ENCODE measurements at regions not wholly inside any gene's neighbourhood (a gene's known extent, or its start where the extent isn't known, plus 50 kb on each side); places are given as distances from the start of the nearest gene placed in this dataset.

DNA sequence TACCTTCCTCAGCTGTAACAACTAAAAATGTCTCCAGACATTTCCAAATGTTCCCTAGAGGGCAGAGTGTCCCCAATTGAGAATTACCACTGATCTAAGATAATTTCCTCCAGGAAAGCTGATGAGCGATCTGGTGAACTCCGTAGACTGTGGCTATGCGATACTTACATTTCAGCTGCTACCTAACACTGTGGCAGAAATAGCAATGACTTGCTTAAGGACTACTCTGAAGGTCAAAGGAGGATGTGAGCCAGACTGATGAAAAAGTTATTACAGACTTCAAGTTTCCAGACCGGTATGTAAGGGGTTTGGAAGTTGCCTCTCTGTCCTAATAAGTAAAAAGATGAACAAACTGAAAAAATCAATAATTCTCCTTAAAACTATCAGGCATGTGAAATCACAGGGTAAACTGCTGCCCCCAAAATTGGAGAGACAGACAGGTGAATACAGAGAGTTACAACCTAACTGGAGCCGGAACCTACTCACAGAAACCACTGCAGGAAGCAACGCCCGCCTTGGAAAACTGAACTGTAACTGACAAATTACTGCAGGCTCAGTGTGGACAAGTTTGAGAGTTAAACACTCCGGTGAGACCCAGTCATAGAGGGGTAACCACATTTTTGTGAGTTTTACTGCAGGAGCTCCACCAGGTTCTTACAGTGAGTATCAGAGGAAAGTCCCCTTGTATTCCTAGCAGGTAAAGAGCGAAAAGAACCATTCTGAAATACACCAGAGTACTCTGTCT lies 60.0 kb upstream of the PARP11 start:
- H3K4me3 ChIP-seq = no peak overlapping the region
- no peak for TF ChIP-seq POLR2A (IDR thresholded peaks at IDR 0.05)
- TF ChIP-seq, protein P1, sequence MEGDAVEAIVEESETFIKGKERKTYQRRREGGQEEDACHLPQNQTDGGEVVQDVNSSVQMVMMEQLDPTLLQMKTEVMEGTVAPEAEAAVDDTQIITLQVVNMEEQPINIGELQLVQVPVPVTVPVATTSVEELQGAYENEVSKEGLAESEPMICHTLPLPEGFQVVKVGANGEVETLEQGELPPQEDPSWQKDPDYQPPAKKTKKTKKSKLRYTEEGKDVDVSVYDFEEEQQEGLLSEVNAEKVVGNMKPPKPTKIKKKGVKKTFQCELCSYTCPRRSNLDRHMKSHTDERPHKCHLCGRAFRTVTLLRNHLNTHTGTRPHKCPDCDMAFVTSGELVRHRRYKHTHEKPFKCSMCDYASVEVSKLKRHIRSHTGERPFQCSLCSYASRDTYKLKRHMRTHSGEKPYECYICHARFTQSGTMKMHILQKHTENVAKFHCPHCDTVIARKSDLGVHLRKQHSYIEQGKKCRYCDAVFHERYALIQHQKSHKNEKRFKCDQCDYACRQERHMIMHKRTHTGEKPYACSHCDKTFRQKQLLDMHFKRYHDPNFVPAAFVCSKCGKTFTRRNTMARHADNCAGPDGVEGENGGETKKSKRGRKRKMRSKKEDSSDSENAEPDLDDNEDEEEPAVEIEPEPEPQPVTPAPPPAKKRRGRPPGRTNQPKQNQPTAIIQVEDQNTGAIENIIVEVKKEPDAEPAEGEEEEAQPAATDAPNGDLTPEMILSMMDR (IDR thresholded peaks at IDR 0.05) = no peak
- intact Hi-C loops (cut with DNase I; ENCODE audit: low total_unique reads) = no loop called here
- H3K9me3 ChIP-seq = no peaks in the 10 kb centered on the region
- no peaks in the 10 kb centered on the region for H3K27me3 ChIP-seq
- no peaks in the 10 kb centered on the region for H3K36me3 ChIP-seq
- H3K27ac ChIP-seq = no peak overlapping the region
- no peak for DNase-seq
- no peaks in the 10 kb centered on the region for H3K4me1 ChIP-seq

GRCh38 chr12:3931776-3932175 lies 58.6 kb upstream of the PARP11 start:
- DNase-seq = no peak
- Histone ChIP-seq H3K27me3 (no peaks in the 10 kb centered on the region), H3K4me3 (no peak overlapping the region), H3K36me3 (no peaks in the 10 kb centered on the region), H3K4me1 (no peaks in the 10 kb centered on the region), H3K27ac (no peak overlapping the region), H3K9me3 (no peaks in the 10 kb centered on the region)
- intact Hi-C loops (cut with DNase I; ENCODE audit: low total_unique reads) = no loop called here
- TF ChIP-seq, protein P1 (IDR thresholded peaks at IDR 0.05) = no peak
- no peak for TF ChIP-seq POLR2A (IDR thresholded peaks at IDR 0.05)

GRCh38 chr12:3931206-3931605 lies 58.0 kb upstream of the PARP11 start:
- intact Hi-C loops (cut with DNase I; ENCODE audit: low total_unique reads) = no loop called here
- Histone ChIP-seq H3K9me3 (no peaks in the 10 kb centered on the region), H3K4me1 (no peaks in the 10 kb centered on the region), H3K27ac (no peak overlapping the region), H3K27me3 (no peaks in the 10 kb centered on the region), H3K36me3 (no peaks in the 10 kb centered on the region), H3K4me3 (no peak overlapping the region)
- no peak for DNase-seq
- TF ChIP-seq POLR2A (IDR thresholded peaks at IDR 0.05) = no peak
- TF ChIP-seq, protein P1 (IDR thresholded peaks at IDR 0.05) = no peak

- TF ChIP-seq, protein P1 (IDR thresholded peaks at IDR 0.05) = no peak
- TF ChIP-seq POLR2A (IDR thresholded peaks at IDR 0.05) = no peak
- Histone ChIP-seq H3K4me3 (no peak overlapping the region), H3K9me3 (no peaks in the 10 kb centered on the region), H3K27ac (no peak overlapping the region), H3K27me3 (no peaks in the 10 kb centered on the region), H3K4me1 (no peaks in the 10 kb centered on the region), H3K36me3 (no peaks in the 10 kb centered on the region)
- no peak for DNase-seq
- intact Hi-C loops (cut with DNase I; ENCODE audit: low total_unique reads) = no loop called here
Measured at GRCh38 chr12:3929875-3930615, 56.8 kb upstream of the PARP11 start.

DNA sequence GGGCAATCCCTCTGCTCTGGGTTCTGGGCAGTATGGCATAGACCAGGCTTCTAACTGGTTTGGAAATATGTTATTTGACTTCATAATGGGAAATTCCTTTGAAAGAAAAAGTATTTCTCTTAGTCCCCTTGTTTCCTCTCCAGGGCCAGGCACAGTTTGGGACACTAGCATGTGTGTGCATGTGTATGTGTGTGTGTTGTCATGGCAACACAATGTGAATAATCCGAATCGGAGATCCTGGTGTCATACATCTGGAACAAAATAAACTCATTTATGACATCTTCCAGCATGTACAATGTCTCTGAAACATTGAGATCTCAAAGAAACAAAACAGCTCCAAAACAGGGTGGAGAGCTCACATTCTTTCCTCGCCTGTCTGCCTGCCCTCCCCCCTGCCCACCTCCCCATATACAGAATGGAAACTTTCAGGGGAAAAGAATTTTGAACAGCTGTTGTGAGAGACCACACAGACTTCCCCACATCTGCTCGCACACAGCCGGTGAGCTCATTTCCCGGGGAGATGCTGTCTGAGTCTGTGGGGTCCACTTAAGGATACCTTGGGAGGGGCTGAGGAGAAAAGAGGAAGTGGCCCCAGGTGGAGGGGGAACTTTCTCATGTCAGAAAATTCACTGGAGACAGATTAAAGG lies 55.5 kb upstream of the PARP11 start:
- Histone ChIP-seq H3K27ac (no peak overlapping the region), H3K4me3 (no peak overlapping the region), H3K4me1 (no peaks in the 10 kb centered on the region), H3K27me3 (no peaks in the 10 kb centered on the region), H3K36me3 (no peaks in the 10 kb centered on the region), H3K9me3 (no peaks in the 10 kb centered on the region)
- DNase-seq = no peak
- TF ChIP-seq, protein P1 (IDR thresholded peaks at IDR 0.05) = no peak
- no peak for TF ChIP-seq POLR2A (IDR thresholded peaks at IDR 0.05)
- intact Hi-C loops (cut with DNase I; ENCODE audit: low total_unique reads) = no loop called here

Data from uterus (tissue), 3 donors.